ENCODE measurements at regions not wholly inside any gene's neighbourhood (a gene's known extent, or its start where the extent isn't known, plus 50 kb on each side); places are given as distances from the start of the nearest gene placed in this dataset.
A peak's percentile ranks its signal among the peaks of the same experiment; 100 is the strongest.

DNA sequence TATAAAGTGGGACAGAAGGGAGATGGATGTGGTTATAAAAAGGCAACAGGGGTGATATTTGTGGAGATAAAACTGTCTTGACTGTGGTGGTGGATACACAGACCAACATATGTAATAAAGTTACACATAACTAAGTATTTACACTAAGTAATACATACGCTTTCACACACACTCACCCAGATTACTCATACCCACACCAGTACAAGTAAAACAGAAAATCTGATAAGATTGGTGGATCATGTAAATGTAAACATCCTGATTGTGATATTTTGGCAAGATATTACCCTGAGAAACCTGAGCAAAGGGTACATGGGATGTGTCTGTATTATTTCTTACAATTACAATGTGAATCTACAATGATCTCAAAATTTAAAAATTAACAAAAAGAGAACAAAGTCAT is 53.3 kb upstream of the SLIT3 start:
- peak; percentile 87 for DNase-seq (ENCODE audit: low read depth)

DNA sequence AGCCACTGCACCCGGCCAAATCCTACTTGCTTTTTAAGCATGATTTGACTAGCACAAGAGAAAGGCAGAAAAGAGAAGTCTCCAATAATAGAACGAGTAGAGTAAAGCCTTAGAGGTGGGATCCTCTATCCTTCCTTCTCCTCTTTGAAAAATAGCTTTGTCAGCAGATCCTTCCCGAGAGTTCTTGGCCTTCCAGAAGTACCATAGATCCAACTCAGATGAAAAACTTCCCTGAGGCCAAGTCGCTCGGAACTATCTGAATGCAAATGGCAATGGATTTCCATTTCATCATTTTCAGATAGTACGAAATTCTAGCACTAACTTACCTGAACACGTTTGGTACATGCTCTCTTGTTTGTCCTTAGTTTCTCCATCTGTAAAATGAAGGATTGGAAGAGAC is 52.0 kb upstream of the SLIT3 start:
- DNase-seq (ENCODE audit: low read depth), result no peak

DNA sequence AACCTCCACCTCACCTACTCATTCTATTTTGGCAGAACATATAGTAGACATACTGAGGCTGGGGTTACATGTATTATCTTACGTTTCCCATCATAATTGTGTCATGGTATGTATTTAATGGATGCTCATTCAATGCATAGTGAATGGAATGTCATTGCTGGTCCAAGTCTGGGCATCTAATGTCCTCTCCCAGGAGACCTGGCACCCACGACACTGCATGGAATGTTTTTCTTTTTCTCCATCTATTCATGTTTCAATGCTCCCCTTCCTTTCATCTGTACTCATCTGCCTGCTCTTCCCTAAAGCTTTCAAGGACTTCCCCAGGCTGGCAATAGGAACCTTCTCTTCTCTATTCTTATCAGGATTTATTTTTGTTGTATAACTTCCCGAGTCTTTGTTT is 50.8 kb upstream of the SLIT3 start:
- DNase-seq (ENCODE audit: low read depth), result no peak

DNA sequence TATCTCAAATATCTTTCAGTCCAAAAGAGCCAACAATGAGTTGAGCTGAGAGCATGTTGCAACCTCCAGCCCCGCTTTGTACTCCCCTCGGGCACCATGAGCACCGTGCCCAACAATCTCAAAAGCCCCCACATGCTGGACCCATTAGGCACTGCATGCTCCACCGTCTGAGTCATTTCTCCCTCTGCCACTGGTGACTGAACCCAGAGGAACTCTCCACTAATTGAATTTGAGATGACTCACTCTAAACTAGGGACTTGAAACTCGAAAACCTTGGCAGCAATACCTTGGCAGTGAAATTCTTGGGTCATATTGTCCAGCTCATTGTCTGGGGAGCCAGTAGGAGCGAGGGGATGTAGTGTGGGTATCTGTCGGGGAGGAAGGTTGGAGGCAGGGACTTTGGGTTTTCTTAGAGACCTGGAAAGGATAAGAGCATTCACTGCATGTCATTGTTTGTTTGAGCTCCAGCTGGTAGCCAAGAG is 49.9 kb upstream of the SLIT3 start:
- DNase-seq (ENCODE audit: low read depth), result peak; percentile 100
